UCSD-AML1 (cell line): ENCODE measurements at regions not wholly inside any gene's neighbourhood (a gene's known extent, or its start where the extent isn't known, plus 50 kb on each side); places are given as distances from the start of the nearest gene placed in this dataset.
"Not testable (repeated sequence)": the region's sequence is repeated elsewhere in the genome, so short reads cannot be mapped to it uniquely, and the experiment has no call there.

ENCODE experiments used
- DNase-seq: peaks from one replicate; lab custom pipeline; 2025; ENCODE audit not compliant: unreplicated experiment; lab: John Stamatoyannopoulos, UW

- no peak for DNase-seq
These were observed 113.2 kb upstream of the VWC2 start for GRCh38 chr7:49660170-49660783.

- DNase-seq: no peak
These were observed 112.5 kb upstream of the VWC2 start for GRCh38 chr7:49660976-49661375.

- DNase-seq: not testable (repeated sequence)
These were observed 107.5 kb upstream of the VWC2 start for GRCh38 chr7:49665963-49666362.

- no peak for DNase-seq
These were observed 106.7 kb upstream of the VWC2 start for GRCh38 chr7:49666764-49667163.

GRCh38 chr7:49669285-49669684, 104.2 kb upstream of the VWC2 start:
- DNase-seq: no peak

- DNase-seq: no peak
These were observed 103.7 kb upstream of the VWC2 start for GRCh38 chr7:49669692-49670260.

GRCh38 chr7:49670991-49671390, 102.4 kb upstream of the VWC2 start:
- DNase-seq: no peak

GRCh38 chr7:49692516-49692915, 80.9 kb upstream of the VWC2 start:
- DNase-seq: no peak

- DNase-seq: no peak
These were observed 77.5 kb upstream of the VWC2 start for GRCh38 chr7:49695971-49696370.

- DNase-seq: no peak
These were observed 72.6 kb upstream of the VWC2 start for GRCh38 chr7:49700841-49701240.

GRCh38 chr7:49702099-49702498, 71.3 kb upstream of the VWC2 start:
- no peak for DNase-seq

- no peak for DNase-seq
These were observed 70.1 kb upstream of the VWC2 start for GRCh38 chr7:49703337-49703736.

GRCh38 chr7:49703881-49704280, 69.6 kb upstream of the VWC2 start:
- DNase-seq: no peak

- no peak for DNase-seq
These were observed 67.3 kb upstream of the VWC2 start for GRCh38 chr7:49706106-49706505.

- no peak for DNase-seq
These were observed 65.5 kb upstream of the VWC2 start for GRCh38 chr7:49707891-49708290.

- no peak for DNase-seq
These were observed 64.8 kb upstream of the VWC2 start for GRCh38 chr7:49708590-49708989.

- not testable (repeated sequence) for DNase-seq
These were observed 62.2 kb upstream of the VWC2 start for GRCh38 chr7:49711072-49711723.

- no peak for DNase-seq
These were observed 59.3 kb upstream of the VWC2 start for GRCh38 chr7:49714182-49714581.

- no peak for DNase-seq
These were observed 58.0 kb upstream of the VWC2 start for GRCh38 chr7:49715486-49715885.

- no peak for DNase-seq
These were observed 55.9 kb upstream of the VWC2 start for GRCh38 chr7:49717547-49717946.

GRCh38 chr7:49718760-49719159, 54.7 kb upstream of the VWC2 start:
- no peak for DNase-seq

- no peak for DNase-seq
These were observed 52.0 kb upstream of the VWC2 start for GRCh38 chr7:49721441-49721840.
